Nephron (organoid): ENCODE measurements at regions not wholly inside any gene's neighbourhood (a gene's known extent, or its start where the extent isn't known, plus 50 kb on each side); places are given as distances from the start of the nearest gene placed in this dataset.
"Not testable (repeated sequence)": the region's sequence is repeated elsewhere in the genome, so short reads cannot be mapped to it uniquely, and the experiment has no call there.

Source experiments
- H3K27ac Mint-ChIP-seq, 3 experiments: 2 replicates each; pipeline ENCODE4 v1.8.0; 2020; ENCODE audit warnings: mixed read lengths in 3 of 3, mild to moderate bottlenecking in 2 of 3, moderate library complexity in 1 of 3
- H3K27me3 Mint-ChIP-seq: 2 replicates; pipeline ENCODE4 v1.8.0; 2021; ENCODE audit warnings: low read depth, mild to moderate bottlenecking, moderate library complexity, mixed read lengths
- H3K36me3 Mint-ChIP-seq: 2 replicates; pipeline ENCODE4 v1.8.0; 2020; ENCODE audit warnings: low read depth, mixed read lengths
- H3K4me1 Mint-ChIP-seq: 2 replicates; pipeline ENCODE4 v1.8.0; 2020; ENCODE audit warnings: mixed read lengths
- H3K4me3 Mint-ChIP-seq, 3 experiments: 2 replicates each; pipeline ENCODE4 v1.8.0; 2020; ENCODE audit warnings: mild to moderate bottlenecking in 3 of 3, mixed read lengths in 3 of 3, moderate library complexity in 2 of 3
- H3K9me3 Mint-ChIP-seq: 2 replicates; pipeline ENCODE4 v1.8.0; 2020; ENCODE audit warnings: mixed read lengths

DNA sequence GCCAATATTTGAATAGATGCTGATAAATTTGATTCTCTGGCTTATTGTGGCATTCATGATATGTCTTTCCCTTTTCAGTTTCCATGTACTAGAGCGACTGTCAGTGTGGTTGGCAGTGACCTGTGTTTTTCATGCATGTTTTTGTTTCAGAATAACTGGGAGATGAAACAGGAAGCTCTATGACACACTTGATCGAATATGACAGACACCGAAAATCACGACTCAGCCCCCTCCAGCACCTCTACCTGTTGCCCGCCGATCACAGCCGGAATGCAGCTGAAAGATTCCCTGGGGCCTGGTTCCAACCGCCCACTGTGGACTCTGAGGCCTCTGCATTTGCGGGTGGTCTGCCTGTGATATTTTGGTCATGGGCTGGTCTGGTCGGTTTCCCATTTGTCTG is 226.8 kb upstream of the PLGLB2 start:
- not testable (repeated sequence) for H3K27me3 Mint-ChIP-seq, H3K27ac Mint-ChIP-seq, H3K4me1 Mint-ChIP-seq, H3K9me3 Mint-ChIP-seq, H3K36me3 Mint-ChIP-seq, H3K4me3 Mint-ChIP-seq

DNA sequence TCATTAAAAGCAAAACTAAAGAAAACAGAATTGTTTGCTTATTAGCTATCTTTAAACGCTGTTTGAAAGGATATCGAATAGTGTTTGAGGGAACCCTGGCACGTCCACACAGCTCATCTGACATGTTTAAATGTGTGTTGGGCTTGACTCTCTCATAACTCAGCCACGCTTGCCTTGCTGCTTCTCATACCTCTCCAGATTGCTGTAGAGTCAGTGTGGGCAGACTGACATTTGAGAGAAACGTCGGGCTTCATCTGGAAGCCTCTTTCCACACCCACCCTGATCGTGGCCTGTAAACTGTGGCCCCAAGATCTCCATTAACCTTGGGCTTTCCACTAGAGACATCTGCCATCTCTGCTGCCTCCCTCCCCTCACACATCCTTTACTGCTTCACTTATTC is 226.4 kb upstream of the PLGLB2 start:
- not testable (repeated sequence) for H3K4me3 Mint-ChIP-seq, H3K27me3 Mint-ChIP-seq, H3K36me3 Mint-ChIP-seq, H3K9me3 Mint-ChIP-seq, H3K4me1 Mint-ChIP-seq, H3K27ac Mint-ChIP-seq

DNA sequence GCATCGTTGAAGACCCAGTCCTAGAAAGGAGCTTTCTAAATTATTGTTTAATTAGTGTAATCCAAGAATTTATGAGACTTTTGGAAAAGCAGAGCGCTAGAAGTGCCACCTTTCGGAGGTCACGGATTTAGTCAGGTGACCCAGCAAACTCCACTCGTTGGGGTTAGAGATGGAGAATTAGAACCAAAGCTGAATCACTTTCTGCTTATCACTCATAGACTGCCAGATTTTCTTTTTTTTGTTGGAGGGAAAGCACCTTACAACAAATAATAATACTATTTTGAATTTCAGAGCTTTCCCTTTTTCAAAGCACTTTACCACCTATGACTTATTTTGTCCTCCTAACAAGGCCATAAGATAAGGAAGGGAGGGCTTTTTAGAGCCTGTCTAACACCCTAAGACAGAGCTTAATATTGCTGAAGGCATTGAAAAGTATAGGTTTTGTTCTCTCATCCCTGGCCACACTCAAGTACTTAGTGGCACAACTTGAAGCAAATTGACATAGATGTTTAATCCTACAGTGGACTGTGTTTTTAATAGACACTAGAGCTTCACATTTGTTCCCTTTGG is 223.2 kb upstream of the PLGLB2 start:
- not testable (repeated sequence) for H3K4me1 Mint-ChIP-seq, H3K36me3 Mint-ChIP-seq, H3K9me3 Mint-ChIP-seq, H3K27me3 Mint-ChIP-seq, H3K27ac Mint-ChIP-seq, H3K4me3 Mint-ChIP-seq

DNA sequence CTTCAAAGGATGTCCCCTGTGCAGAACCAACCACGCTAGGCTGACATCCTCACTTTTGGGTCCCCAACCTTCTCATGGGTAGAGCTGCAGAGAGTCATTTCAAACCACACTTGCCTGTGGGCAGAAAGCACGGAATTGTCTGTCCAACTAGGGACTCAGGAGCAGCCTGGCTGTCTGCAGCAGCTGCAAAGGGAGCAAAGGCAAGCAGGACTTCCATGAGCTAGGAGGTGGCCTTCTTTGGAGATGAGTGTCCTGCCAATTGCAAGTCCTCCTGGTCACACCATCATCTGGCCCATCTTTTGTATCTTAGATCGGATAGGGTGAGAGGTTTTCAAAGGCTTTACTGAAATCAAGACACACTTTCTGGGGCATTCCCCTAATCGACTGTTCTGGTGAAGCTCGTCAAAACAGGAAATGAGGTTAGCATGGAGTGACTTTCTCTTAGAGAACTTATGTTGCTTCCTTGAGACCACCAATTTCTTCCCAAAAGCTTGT is 222.3 kb upstream of the PLGLB2 start:
- H3K4me3 Mint-ChIP-seq, H3K4me1 Mint-ChIP-seq, H3K36me3 Mint-ChIP-seq, H3K27ac Mint-ChIP-seq, H3K9me3 Mint-ChIP-seq, H3K27me3 Mint-ChIP-seq: not testable (repeated sequence)

DNA sequence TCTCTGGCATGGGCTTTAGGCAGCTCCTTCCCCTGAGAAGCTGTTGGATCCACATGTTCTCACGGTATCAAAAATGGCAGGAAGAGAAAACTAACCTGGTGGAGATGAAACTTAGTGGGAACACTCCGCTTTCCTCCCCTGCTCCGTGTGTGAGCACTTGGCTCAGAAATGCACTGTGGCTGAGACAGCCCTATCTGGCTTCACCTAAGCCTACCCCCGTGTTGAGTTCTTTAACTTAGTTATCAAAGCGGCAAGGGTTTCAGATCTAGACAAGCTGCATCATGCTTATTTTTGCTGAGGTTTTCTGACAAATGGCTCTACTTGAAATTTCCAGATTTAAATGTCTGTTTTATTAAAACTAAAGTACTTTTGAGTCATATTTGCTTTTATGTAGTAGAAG is 221.6 kb upstream of the PLGLB2 start:
- H3K9me3 Mint-ChIP-seq, H3K4me1 Mint-ChIP-seq, H3K4me3 Mint-ChIP-seq, H3K27ac Mint-ChIP-seq, H3K27me3 Mint-ChIP-seq, H3K36me3 Mint-ChIP-seq: not testable (repeated sequence)

DNA sequence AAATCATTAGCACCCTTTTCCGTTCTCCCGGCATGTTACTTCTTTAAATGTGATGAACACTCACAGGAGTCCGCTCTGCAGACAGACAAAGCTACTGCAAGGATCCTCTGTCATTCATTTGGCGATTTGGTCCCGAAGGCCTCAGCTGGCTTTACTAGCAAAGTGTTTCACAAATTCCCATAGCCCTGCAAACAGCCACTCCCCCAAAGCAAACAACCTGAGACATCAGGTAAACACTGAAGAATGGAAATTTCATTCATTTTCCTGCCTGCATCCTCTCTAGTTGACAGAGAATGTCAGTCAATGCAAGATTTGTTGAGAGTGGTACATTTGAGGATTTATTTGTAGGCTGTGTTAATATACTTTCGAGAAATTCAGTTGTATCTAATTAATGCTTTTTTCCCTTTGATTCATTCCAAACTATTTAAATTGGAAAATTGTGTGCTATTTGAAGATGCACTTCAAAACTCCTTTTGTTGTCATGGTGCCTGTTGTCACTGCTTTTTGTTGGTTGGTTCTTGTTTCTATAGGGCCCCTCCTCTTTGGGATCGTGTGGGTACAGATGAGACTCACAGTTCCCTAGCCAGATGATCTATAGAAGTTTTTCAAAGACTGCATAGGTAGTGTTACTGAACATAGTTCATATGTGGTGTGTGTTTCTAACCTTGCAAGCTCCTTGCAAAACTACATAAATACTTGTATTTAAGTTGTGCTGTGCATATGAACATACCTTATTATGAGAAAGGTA is 215.7 kb upstream of the PLGLB2 start:
- Mint-ChIP-seq H3K27ac (peak overlapping the region in 2 of 3 experiments; percentile 34 to 62), H3K4me1 (peaks cover 16% of the 10 kb centered on the region)
- not testable (repeated sequence) for H3K9me3 Mint-ChIP-seq, H3K36me3 Mint-ChIP-seq, H3K27me3 Mint-ChIP-seq, H3K4me3 Mint-ChIP-seq

DNA sequence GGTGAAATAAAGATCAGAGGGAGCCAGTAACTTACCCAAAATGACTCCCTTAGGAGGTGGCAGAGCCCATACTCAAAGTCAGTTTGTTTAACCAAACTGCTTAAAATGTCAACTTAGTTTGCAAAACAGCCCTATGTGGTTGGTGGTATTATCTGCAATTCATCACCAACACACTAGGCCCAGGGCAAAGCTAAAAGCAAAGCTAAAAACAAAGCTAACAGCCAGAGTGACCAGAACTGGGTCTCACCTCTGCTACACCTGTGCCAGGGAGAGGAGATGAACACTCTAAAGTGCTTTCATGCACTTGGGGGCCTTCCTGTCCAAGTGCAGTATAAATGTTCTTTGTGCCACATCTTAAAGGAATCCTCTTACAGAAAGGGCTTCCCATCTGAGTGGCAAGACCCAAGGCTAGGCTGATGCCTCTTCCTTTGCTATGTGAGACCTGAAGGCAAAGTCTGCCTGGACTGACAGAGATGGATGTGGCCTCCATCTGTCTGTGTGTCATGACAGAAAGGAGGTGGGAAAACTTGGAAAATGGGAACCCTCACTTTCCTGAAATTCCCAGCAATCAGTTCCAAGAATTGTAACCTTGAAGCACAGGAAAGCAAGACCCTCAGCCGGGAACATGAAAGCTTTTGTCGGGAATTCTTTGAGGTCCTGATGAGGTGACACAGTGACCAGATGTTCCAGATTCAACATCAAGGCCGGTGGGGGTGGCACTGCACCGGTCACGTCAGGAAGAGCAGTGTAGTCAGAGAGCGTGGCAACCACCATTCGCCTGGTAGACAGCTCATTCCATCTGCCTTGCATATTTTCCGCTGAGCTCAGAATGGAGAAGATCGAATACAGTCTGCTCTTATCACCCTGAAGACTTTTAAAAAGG is 214.3 kb upstream of the PLGLB2 start:
- H3K36me3 Mint-ChIP-seq, H3K27me3 Mint-ChIP-seq, H3K9me3 Mint-ChIP-seq: not testable (repeated sequence)
- H3K4me3 Mint-ChIP-seq = peak overlapping the region in 2 of 3 experiments; percentile 3
- H3K27ac Mint-ChIP-seq = peak overlapping the region; percentile 29 to 65 (median 37)
- H3K4me1 Mint-ChIP-seq = peaks cover 16% of the 10 kb centered on the region

DNA sequence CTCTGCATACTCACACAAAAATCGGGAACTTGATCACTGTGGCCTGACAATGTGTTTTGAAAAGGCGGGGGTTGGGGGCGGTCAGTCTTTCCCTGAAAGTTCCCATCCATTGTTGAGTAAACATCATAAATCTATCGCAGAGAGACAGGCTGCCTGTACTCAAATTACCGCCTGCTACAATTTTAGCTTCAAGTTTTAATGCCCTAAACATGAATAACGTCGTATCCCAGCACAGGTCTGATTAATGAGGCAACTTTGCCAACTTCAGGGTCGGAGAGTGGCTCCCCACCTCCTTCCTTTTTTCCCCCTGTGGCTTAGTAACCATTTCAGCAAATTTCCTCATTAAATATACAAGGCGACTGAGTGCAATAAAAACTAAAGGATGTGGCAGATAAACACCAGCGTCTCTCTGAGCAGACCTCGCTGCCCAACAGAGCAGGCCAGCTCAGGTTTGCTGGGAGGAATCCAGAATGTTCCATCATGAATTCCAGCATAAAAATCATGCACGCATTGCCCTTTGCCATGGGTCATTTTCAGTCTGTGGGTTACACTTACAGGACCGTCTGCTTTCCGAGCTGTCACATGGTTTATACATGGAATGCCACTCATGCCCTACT is 213.5 kb upstream of the PLGLB2 start:
- not testable (repeated sequence) for H3K36me3 Mint-ChIP-seq, H3K9me3 Mint-ChIP-seq, H3K27me3 Mint-ChIP-seq
- Mint-ChIP-seq H3K27ac (peak overlapping the region; percentile 29 to 65 (median 37)), H3K4me1 (peaks cover 16% of the 10 kb centered on the region), H3K4me3 (peak overlapping the region in 1 of 3 experiments; percentile 3)

DNA sequence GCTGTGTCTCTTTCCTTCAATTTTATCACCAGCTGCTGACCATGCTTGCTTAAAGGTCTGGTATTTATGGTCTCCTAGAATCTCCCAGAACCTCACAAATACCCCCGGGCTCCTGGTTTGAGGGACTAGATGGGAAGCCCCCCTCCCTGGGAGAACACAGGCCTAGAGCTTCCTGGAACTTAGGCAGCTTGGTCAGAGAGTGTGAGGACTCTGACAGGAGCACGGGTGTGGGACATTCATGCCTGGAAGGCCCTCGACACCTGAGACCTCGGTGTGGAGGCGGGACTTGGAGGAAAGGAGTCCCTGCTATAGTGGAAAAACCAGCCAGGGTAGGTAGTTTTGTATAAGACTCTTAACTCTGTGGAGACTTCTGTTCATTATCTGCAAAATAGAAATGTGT is 211.5 kb upstream of the PLGLB2 start:
- H3K9me3 Mint-ChIP-seq, H3K4me3 Mint-ChIP-seq, H3K27me3 Mint-ChIP-seq, H3K36me3 Mint-ChIP-seq, H3K27ac Mint-ChIP-seq: not testable (repeated sequence)
- peaks cover 13% of the 10 kb centered on the region for H3K4me1 Mint-ChIP-seq

DNA sequence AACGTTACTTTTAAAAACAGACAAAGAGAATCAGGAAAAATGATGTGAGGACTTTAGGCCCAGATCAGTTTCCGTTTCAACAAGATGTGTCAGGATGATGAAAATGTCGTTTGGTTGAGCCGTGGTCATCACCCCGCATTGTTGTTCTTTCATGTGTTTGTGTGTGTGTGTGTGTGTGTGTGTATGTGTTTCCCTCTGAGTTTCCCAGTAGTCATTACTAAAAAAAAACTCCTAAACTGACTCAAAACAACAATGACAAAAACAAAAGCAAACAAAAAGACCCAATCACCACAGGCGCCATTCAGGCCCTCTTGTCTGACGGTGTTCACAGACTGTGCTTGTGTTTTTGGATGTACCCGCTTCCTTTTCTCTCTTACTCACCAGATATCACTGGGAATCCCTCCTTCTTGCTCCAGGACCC is 210.6 kb upstream of the PLGLB2 start:
- not testable (repeated sequence) for H3K9me3 Mint-ChIP-seq, H3K27me3 Mint-ChIP-seq, H3K4me1 Mint-ChIP-seq, H3K4me3 Mint-ChIP-seq, H3K36me3 Mint-ChIP-seq
- H3K27ac Mint-ChIP-seq = peak overlapping the region in 1 of 3 experiments; percentile 76

DNA sequence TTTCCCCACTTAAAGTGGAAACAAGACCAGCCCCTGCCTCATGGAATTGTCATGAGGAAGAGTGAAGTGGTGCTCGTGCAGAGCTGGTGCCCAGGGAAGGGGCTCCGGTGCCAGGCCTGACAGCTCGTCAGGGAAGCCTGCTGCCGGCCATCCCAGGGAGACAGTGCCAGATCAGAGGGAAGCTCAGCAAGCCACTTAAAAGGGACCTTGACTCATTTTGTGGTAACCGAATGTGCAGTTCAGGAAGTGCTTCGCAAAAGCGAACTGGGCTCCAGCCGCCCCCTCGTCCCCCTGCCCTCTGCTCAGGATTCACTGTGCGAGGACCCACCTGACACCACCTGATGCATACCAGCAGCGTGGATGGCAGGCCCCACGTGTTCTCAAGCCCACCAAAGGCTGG is 209.6 kb upstream of the PLGLB2 start:
- not testable (repeated sequence) for H3K36me3 Mint-ChIP-seq, H3K27ac Mint-ChIP-seq, H3K4me3 Mint-ChIP-seq, H3K9me3 Mint-ChIP-seq, H3K27me3 Mint-ChIP-seq
- H3K4me1 Mint-ChIP-seq = peaks cover 11% of the 10 kb centered on the region

DNA sequence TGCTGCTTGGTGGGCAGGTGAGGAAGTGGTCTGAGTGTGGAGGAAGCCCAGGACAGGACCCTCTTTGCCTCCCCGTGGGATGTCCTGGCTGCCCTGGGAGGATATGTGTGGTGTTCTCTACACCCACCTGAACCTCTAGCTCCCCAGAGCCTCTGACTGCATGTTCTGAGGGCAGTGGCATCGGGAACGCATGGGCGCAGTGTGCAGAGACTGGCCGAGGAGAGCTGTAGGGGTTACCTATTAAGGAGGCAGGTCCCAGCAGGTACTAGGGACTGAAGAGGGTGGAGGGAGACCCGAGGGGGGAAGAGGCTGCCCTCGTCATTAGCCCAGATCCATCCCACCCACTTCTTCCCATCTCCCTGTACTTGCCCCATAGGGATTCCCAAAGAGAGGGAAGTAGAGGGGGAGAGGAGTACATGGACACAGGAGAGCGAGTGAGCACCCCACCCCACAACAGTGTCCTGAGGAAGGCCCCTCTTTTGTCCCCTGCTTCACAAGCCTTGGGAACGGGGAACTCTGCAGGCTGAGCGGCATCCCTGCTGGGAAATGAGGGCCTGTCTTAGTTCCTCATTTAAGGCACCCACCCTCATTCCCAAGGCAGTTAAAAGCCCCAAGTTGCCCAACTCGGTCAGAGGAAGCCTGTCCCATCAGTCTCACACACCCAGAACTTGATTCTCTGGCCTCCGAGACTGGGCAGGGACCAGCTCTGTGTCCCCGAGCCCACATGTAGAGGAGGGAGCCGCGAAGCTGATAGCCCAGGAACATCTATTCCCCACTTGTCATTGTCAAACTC is 208.5 kb upstream of the PLGLB2 start:
- not testable (repeated sequence) for H3K27ac Mint-ChIP-seq, H3K4me3 Mint-ChIP-seq, H3K27me3 Mint-ChIP-seq, H3K4me1 Mint-ChIP-seq, H3K9me3 Mint-ChIP-seq, H3K36me3 Mint-ChIP-seq

DNA sequence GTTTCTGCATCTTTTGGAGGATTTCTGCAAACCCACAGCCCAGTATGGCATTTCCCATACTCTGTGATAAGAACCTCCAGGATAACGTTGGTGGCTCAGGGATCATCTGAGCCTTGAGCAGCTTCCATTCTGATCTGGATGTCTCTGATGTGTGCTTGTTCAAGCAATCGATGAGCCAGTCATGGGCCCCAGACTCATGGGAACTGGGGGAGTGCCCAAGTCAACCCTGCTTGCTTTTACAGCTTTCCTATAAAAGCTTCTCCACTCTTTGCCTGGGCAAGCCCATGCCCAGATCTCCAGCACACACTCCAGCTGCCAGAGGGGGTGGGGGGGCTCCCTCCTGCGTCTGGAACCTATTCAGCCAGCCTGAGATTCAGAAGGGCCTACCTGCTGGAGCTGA is 207.6 kb upstream of the PLGLB2 start:
- H3K36me3 Mint-ChIP-seq, H3K27ac Mint-ChIP-seq, H3K4me1 Mint-ChIP-seq, H3K9me3 Mint-ChIP-seq, H3K27me3 Mint-ChIP-seq, H3K4me3 Mint-ChIP-seq: not testable (repeated sequence)

DNA sequence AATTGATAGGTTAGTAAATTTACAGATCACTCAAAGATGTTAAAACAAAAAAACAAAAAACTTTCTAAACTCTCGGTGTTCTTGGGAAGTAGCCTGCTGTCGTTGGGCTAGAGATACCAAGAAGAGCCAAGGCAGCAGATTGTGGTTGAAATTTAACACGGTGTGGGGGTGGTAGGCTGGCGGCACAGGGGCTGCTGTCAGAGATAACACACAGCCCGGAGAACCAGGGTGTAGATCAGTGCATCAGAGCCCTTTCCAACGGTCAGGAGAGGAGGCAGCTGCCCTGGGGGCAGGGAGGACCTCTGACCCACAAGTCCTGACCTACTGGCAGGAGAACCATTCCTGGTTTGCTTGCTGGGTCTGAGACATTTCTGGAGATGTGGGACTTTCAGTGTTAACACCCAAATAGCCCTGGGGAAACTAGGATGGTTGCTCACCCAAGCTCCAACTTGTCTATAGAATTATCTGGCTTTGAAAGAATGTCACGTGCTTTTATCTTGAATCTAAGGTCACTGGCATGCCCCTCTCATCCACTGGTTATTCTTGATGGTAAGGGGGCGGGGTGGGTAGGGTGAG is 205.2 kb upstream of the PLGLB2 start:
- not testable (repeated sequence) for H3K27me3 Mint-ChIP-seq, H3K4me1 Mint-ChIP-seq, H3K36me3 Mint-ChIP-seq, H3K9me3 Mint-ChIP-seq
- H3K4me3 Mint-ChIP-seq = peak overlapping the region in 1 of 3 experiments; percentile 18
- peak overlapping the region in 1 of 3 experiments; percentile 22 for H3K27ac Mint-ChIP-seq
